HAP-1 (cell line): ENCODE measurements at regions not wholly inside any gene's neighbourhood (a gene's known extent, or its start where the extent isn't known, plus 50 kb on each side); places are given as distances from the start of the nearest gene placed in this dataset.
"Not testable (repeated sequence)": the region's sequence is repeated elsewhere in the genome, so short reads cannot be mapped to it uniquely, and the experiment has no call there.

Experiments
- DNase-seq, 2 experiments: peaks; one replicate each; pipeline ENCODE4 v3.0.0-alpha.2; 2016 to 2020; ENCODE audit warnings: low spot score in 2 of 2
- H3K27me3 ChIP-seq: fragments of 250-450 bp; sonication (Bioruptor Pico); 2 replicates; pipeline ENCODE4 v1.5.1; 2020; ENCODE audit warnings: low read depth, mild to moderate bottlenecking, moderate library complexity
- H3K36me3 ChIP-seq: fragments of 250-450 bp; sonication (Bioruptor Pico); replicated peaks from 2 replicates; pipeline ENCODE4 v1.5.1; 2020; ENCODE audit warnings: mild to moderate bottlenecking
- H3K4me1 ChIP-seq: fragments of 250-450 bp; sonication (Bioruptor Pico); 2 replicates; pipeline ENCODE4 v1.5.1; 2020; ENCODE audit warnings: mild to moderate bottlenecking
- H3K4me3 ChIP-seq: fragments of 250-450 bp; sonication (Bioruptor Pico); 2 replicates; pipeline ENCODE4 v1.5.1; 2020; ENCODE audit warnings: mild to moderate bottlenecking, moderate library complexity
- H3K9me3 ChIP-seq: fragments of 250-450 bp; sonication (Bioruptor Pico); 2 replicates; pipeline ENCODE4 v1.5.1; 2020; ENCODE audit warnings: mild to moderate bottlenecking, moderate library complexity
- in situ Hi-C: fragments of 300-500 bp; cut with MboI; formaldehyde crosslinking; loops from 3 replicates; pipeline ENCODE4 v1.14.3; 2020; ENCODE audit warnings: low sequenced_read_pairs, inconsistent platforms, mixed read lengths

GRCh38 chr5:154538492-154538891, 60.5 kb upstream of the HAND1 start:
- no peaks in the 10 kb centered on the region for H3K9me3 ChIP-seq
- DNase-seq, result no peak
- peaks cover 3% of the 10 kb centered on the region; the same call in 1 of the 2 replicates for H3K27me3 ChIP-seq
- in situ Hi-C loops, result no loop called here
- H3K4me3 ChIP-seq, result no peak overlapping the region
- no peaks in the 10 kb centered on the region; the same call in 1 of the 2 replicates for H3K4me1 ChIP-seq
- H3K36me3 ChIP-seq, result no peaks in the 10 kb centered on the region

- H3K36me3 ChIP-seq, H3K4me3 ChIP-seq, in situ Hi-C loops: not testable (repeated sequence)
Observed at GRCh38 chr5:154536439-154536838, 58.4 kb upstream of the HAND1 start.

GRCh38 chr5:154535535-154535934, 57.5 kb upstream of the HAND1 start:
- H3K27me3 ChIP-seq, result peaks cover 3% of the 10 kb centered on the region; the same call in 1 of the 2 replicates
- H3K9me3 ChIP-seq, result peaks cover 4% of the 10 kb centered on the region; the same call in 1 of the 2 replicates
- H3K4me3 ChIP-seq, result no peak overlapping the region
- no peaks in the 10 kb centered on the region for H3K4me1 ChIP-seq
- H3K36me3 ChIP-seq, result no peaks in the 10 kb centered on the region
- DNase-seq, result no peak
- in situ Hi-C loops, result no loop called here

More at GRCh38 chr5:154536439-154536838, 58.4 kb upstream of the HAND1 start:
- H3K9me3 ChIP-seq, H3K4me1 ChIP-seq, H3K27me3 ChIP-seq, DNase-seq: not testable (repeated sequence)

- Histone ChIP-seq H3K4me3 (no peak overlapping the region), H3K36me3 (no peaks in the 10 kb centered on the region), H3K9me3 (peaks cover 4% of the 10 kb centered on the region; the same call in 1 of the 2 replicates), H3K4me1 (no peaks in the 10 kb centered on the region), H3K27me3 (peaks cover 3% of the 10 kb centered on the region; the same call in 1 of the 2 replicates)
- DNase-seq, result no peak
- in situ Hi-C loops, result no loop called here
Observed at GRCh38 chr5:154534457-154535050, 56.5 kb upstream of the HAND1 start.

- H3K9me3 ChIP-seq, result peaks cover 4% of the 10 kb centered on the region; the same call in 1 of the 2 replicates
- no peaks in the 10 kb centered on the region for H3K36me3 ChIP-seq
- no peaks in the 10 kb centered on the region for H3K4me1 ChIP-seq
- in situ Hi-C loops, result no loop called here
- no peak overlapping the region for H3K4me3 ChIP-seq
- H3K27me3 ChIP-seq, result 0 out of 2 replicates have a peak, but pooled peaks cover 2% of the 10 kb centered on the region
- DNase-seq, result no peak
Observed at GRCh38 chr5:154529282-154529681, 51.3 kb upstream of the HAND1 start.

GRCh38 chr5:154528005-154528594, 50.1 kb upstream of the HAND1 start:
- Histone ChIP-seq H3K4me3 (no peak overlapping the region), H3K9me3 (peaks cover 4% of the 10 kb centered on the region; the same call in 1 of the 2 replicates), H3K27me3 (0 out of 2 replicates have a peak, but pooled peaks cover 2% of the 10 kb centered on the region), H3K4me1 (no peaks in the 10 kb centered on the region), H3K36me3 (no peaks in the 10 kb centered on the region)
- in situ Hi-C loops, result no loop called here
- no peak for DNase-seq
